Panc1 (cell line): ENCODE measurements at regions not wholly inside any gene's neighbourhood (a gene's known extent, or its start where the extent isn't known, plus 50 kb on each side); places are given as distances from the start of the nearest gene placed in this dataset.

Experiments used
- ATAC-seq: fragments of 200-7000 bp; cut with Tn5 transposase; 2 replicates; pipeline ENCODE4 v1.9.1; 2020; ENCODE audit warnings: mild to moderate bottlenecking, moderate library complexity
- BruUV-seq: library from RNA; stranded (reverse); fragments of 400-500 nt; replicated peaks from 2 replicates; lab custom pipeline; 2021; lab: Mats Ljungman, UMichigan
- CTCF ChIA-PET: fragments of 300-600 bp; sonication (Branson Sonifier 250); formaldehyde crosslinking; loops from one replicate; lab custom pipeline; 2022; ENCODE audit warnings: antibody characterized with exemption; lab: Charles Lee
- POLR2A ChIA-PET: fragments of 300-600 bp; sonication (Branson Sonifier 250); formaldehyde crosslinking; loops from one replicate; lab custom pipeline; 2022; ENCODE audit warnings: antibody characterized with exemption; lab: Charles Lee
- DNase-seq: peaks from one replicate; pipeline ENCODE4 v3.0.0-alpha.2; 2010; ENCODE audit warnings: low read depth, low spot score
- H3K27ac ChIP-seq: 2 replicates; pipeline ENCODE4 v1.5.1; 2011; ENCODE audit warnings: mild to moderate bottlenecking, low read length, inconsistent platforms
- H3K27me3 ChIP-seq: fragments of 200-500 bp; sonication (Bioruptor generic); 2 replicates; pipeline ENCODE4 v1.6.0; 2014; ENCODE audit warnings: low read length, inconsistent platforms; ENCODE audit not compliant: control insufficient read depth, insufficient read depth
- H3K36me3 ChIP-seq: fragments of 200-500 bp; sonication (Bioruptor generic); 2 replicates; pipeline ENCODE4 v1.5.1; 2014; ENCODE audit warnings: inconsistent platforms, mild to moderate bottlenecking, low read length, moderate library complexity; ENCODE audit not compliant: control insufficient read depth, insufficient read depth
- H3K4me1 ChIP-seq: 2 replicates; pipeline ENCODE4 v1.5.1; 2011; ENCODE audit warnings: inconsistent platforms, mild to moderate bottlenecking, low read length, moderate library complexity; ENCODE audit not compliant: control insufficient read depth, insufficient read depth
- H3K4me3 ChIP-seq, 2 experiments: 2 replicates each; pipeline ENCODE4 v1.5.1; 2011 to 2012; ENCODE audit warnings: low read depth in 2 of 2, low read length in 2 of 2, mild to moderate bottlenecking in 2 of 2, inconsistent platforms in 1 of 2, moderate library complexity in 1 of 2
- H3K9me3 ChIP-seq: fragments of 200-500 bp; sonication (Bioruptor generic); 2 replicates; pipeline ENCODE4 v1.5.1; 2014; ENCODE audit warnings: low read depth, mild to moderate bottlenecking, inconsistent platforms, low read length, moderate library complexity; ENCODE audit not compliant: control insufficient read depth, insufficient read depth
- CTCF ChIP-seq: fragments of 450-650 bp; IDR thresholded peaks from 2 replicates; pipeline ENCODE4 v1.5.1; 2017; ENCODE audit warnings: mild to moderate bottlenecking
- POLR2AphosphoS5 ChIP-seq: IDR thresholded peaks from 2 replicates; pipeline ENCODE4 v1.6.1; 2012; ENCODE audit warnings: mild to moderate bottlenecking, low read depth, low read length, moderate library complexity
- REST ChIP-seq, 2 experiments: IDR thresholded peaks; 2 replicates each; pipeline ENCODE4 v1.6.1; 2011 to 2012; ENCODE audit warnings: low read depth in 2 of 2, control low read depth in 1 of 2, low read length in 1 of 2, mild to moderate bottlenecking in 1 of 2, moderate library complexity in 1 of 2; ENCODE audit not compliant: insufficient read depth in 1 of 2
- SIN3A ChIP-seq: IDR thresholded peaks from 2 replicates; pipeline ENCODE4 v1.6.1; 2012; ENCODE audit warnings: low read depth, mild to moderate bottlenecking, low read length, moderate library complexity, borderline replicate concordance; ENCODE audit not compliant: insufficient read depth
- TCF7L2 ChIP-seq: IDR thresholded peaks from 2 replicates; pipeline ENCODE4 v1.6.1; 2011; ENCODE audit warnings: mild to moderate bottlenecking, low read depth, low read length, inconsistent platforms
- in situ Hi-C: cut with HindIII; loops from 2 replicates; pipeline ENCODE4 v1.10.0; 2016; ENCODE audit warnings: low sequenced_read_pairs, low pct_unique_long_range_greater_than_20kb
- intact Hi-C: fragments of 100-400 bp; cut with micrococcal nuclease; formaldehyde crosslinking; loops from one replicate; pipeline ENCODE4 v1.10.0; 2022; ENCODE audit not compliant: unreplicated experiment

- ChIA-PET POLR2A (no interaction called here), CTCF (no interaction called here)
- H3K4me3 ChIP-seq: no peak overlapping the region
- H3K9me3 ChIP-seq: no peaks in the 10 kb centered on the region
- H3K4me1 ChIP-seq: no peaks in the 10 kb centered on the region
- intact Hi-C loops: no loop called here
- no peaks in the 10 kb centered on the region for H3K27me3 ChIP-seq
- DNase-seq: no peak
- in situ Hi-C loops: no loop called here
- ATAC-seq: no peak
- H3K36me3 ChIP-seq: no peaks in the 10 kb centered on the region
- H3K27ac ChIP-seq: no peak overlapping the region
- TF ChIP-seq REST (IDR thresholded peaks at IDR 0.05; ENCODE audit: insufficient read depth in 1 of 2, low read depth in 2 of 2, low read length in 1 of 2) (no peak), CTCF (no peak), POLR2AphosphoS5 (no peak), TCF7L2 (no peak), SIN3A (no peak)
- no TSS peak for BruUV-seq
These were observed 309.2 kb downstream of the HS3ST1 start for GRCh38 chr4:11119474-11119873.

- intact Hi-C loops (no loop called here), in situ Hi-C loops (no loop called here)
- Histone ChIP-seq H3K27ac (no peak overlapping the region), H3K4me1 (no peaks in the 10 kb centered on the region), H3K27me3 (no peaks in the 10 kb centered on the region), H3K4me3 (no peak overlapping the region), H3K9me3 (no peaks in the 10 kb centered on the region), H3K36me3 (no peaks in the 10 kb centered on the region)
- ChIA-PET CTCF (no interaction called here), POLR2A (no interaction called here)
- ATAC-seq: no peak
- no peak for TF ChIP-seq POLR2AphosphoS5
- TF ChIP-seq CTCF: no peak
- no peak for TF ChIP-seq SIN3A
- no peak for TF ChIP-seq REST (IDR thresholded peaks at IDR 0.05; ENCODE audit: insufficient read depth in 1 of 2, low read depth in 2 of 2, low read length in 1 of 2)
- TF ChIP-seq TCF7L2: no peak
- DNase-seq: no peak
- BruUV-seq: no TSS peak
These were observed 310.2 kb downstream of the HS3ST1 start for GRCh38 chr4:11118513-11118912.
